NCI-H526 (cell line): ENCODE measurements at regions not wholly inside any gene's neighbourhood (a gene's known extent, or its start where the extent isn't known, plus 50 kb on each side); places are given as distances from the start of the nearest gene placed in this dataset.
A peak's percentile ranks its signal among the peaks of the same experiment; 100 is the strongest.

Experiments
- DNase-seq, 2 experiments: peaks; one replicate each; lab custom pipeline; 2025; lab: John Stamatoyannopoulos, UW

- DNase-seq = no peak
Measured at GRCh38 chr12:14256121-14256520, 109.4 kb upstream of the ATF7IP start.

GRCh38 chr12:14256555-14257169 is 108.8 kb upstream of the ATF7IP start:
- DNase-seq = peak; percentile 53 to 78

- no peak for DNase-seq
Measured at GRCh38 chr12:14257303-14257733, 108.2 kb upstream of the ATF7IP start.

- DNase-seq = peak; percentile 99 to 100
Measured at GRCh38 chr12:14257734-14258574, 107.5 kb upstream of the ATF7IP start.

GRCh38 chr12:14258575-14258940 is 106.9 kb upstream of the ATF7IP start:
- peak in 1 of 2 experiments; percentile 54 for DNase-seq

- no peak for DNase-seq
Measured at GRCh38 chr12:14259481-14260010, 105.9 kb upstream of the ATF7IP start.

GRCh38 chr12:14260011-14260993 is 105.2 kb upstream of the ATF7IP start:
- DNase-seq = peak in 1 of 2 experiments; percentile 4

GRCh38 chr12:14261096-14261495 is 104.4 kb upstream of the ATF7IP start:
- DNase-seq = no peak

GRCh38 chr12:14261861-14262260 is 103.6 kb upstream of the ATF7IP start:
- DNase-seq = no peak

- no peak for DNase-seq
Measured at GRCh38 chr12:14262771-14263511, 102.5 kb upstream of the ATF7IP start.

GRCh38 chr12:14263742-14264141 is 101.7 kb upstream of the ATF7IP start:
- DNase-seq = no peak

GRCh38 chr12:14264316-14264715 is 101.2 kb upstream of the ATF7IP start:
- no peak for DNase-seq

GRCh38 chr12:14264778-14265177 is 100.7 kb upstream of the ATF7IP start:
- DNase-seq = no peak

GRCh38 chr12:14268120-14268515 is 97.4 kb upstream of the ATF7IP start:
- no peak for DNase-seq

- no peak for DNase-seq
Measured at GRCh38 chr12:14270392-14270791, 95.1 kb upstream of the ATF7IP start.

- DNase-seq = no peak
Measured at GRCh38 chr12:14272956-14273912, 92.2 kb upstream of the ATF7IP start.

- no peak for DNase-seq
Measured at GRCh38 chr12:14273913-14274311, 91.6 kb upstream of the ATF7IP start.

- no peak for DNase-seq
Measured at GRCh38 chr12:14275111-14275510, 90.4 kb upstream of the ATF7IP start.

- DNase-seq = no peak
Measured at GRCh38 chr12:14275886-14276285, 89.6 kb upstream of the ATF7IP start.

GRCh38 chr12:14278294-14278953 is 87.1 kb upstream of the ATF7IP start:
- no peak for DNase-seq
